ENCODE measurements at regions not wholly inside any gene's neighbourhood (a gene's known extent, or its start where the extent isn't known, plus 50 kb on each side); places are given as distances from the start of the nearest gene placed in this dataset.

DNA sequence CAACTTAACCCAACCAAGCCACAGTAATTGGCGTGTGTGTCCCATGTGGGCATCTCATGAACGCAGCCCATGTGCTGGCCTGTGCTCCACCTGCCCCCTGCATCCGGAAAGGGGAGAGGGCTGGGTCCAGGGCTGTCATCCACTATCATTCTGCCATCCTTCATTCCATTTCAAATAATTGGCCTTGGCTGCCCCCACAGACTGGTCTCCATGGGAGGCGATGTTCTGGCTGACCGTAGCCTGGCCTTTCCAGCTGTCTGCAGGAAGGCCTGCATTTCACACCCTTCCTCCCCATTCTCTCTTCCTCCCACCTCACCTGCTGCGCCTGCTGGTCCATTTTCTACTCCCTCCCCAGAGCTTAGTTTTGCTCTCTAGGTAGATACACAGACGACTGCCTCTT, 442.8 kb downstream of the COG6 start:
- BruUV-seq (replicated peaks), result no TSS peak
- intact Hi-C loops (cut with micrococcal nuclease; ENCODE audit: unreplicated experiment), result no loop called here
- H3K4me1 Mint-ChIP-seq (ENCODE audit: low read depth, unreplicated experiment), result no peaks in the 10 kb centered on the region

DNA sequence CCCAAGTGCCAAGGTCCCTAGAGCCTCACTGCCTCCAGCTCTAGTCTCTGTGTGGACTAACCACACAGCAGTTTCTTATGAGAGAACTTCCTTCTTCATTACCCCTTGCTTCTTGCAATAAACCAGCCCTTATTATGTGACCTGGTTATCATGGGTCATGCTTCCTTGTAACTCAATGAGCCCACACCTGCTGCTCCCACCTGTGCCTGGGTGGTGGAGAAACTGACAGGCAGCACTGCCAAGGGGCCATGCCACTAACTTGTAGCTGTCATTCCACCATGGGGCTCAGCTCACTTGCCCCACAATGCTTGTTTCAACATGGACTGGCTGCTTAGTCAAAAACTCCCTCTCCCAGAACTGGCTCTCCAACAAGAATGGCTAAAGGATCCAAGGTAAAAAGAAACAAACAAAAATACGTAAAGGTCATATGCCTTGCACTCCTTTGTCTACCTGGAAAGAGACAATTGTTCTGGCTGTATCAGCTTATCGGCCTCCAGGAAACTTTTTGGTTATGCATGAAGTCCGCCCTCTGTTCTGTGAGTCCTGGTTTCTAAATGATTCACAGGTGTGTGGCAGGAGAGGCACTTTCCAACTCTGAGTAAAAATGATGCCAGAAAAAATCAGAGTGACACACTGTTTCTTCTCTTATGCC, 446.4 kb downstream of the COG6 start:
- no peak for DNase-seq
- Mint-ChIP-seq H3K27ac (ENCODE audit: unreplicated experiment) (no peak overlapping the region), H3K4me1 (ENCODE audit: low read depth, unreplicated experiment) (no peaks in the 10 kb centered on the region), H3K27me3 (ENCODE audit: insufficient read depth, unreplicated experiment) (no peaks in the 10 kb centered on the region), H3K4me3 (ENCODE audit: unreplicated experiment) (no peak overlapping the region), H3K36me3 (ENCODE audit: insufficient read depth, unreplicated experiment) (no peaks in the 10 kb centered on the region), H3K9me3 (ENCODE audit: unreplicated experiment) (peaks cover 20% of the 10 kb centered on the region)
- CTCF ChIA-PET, result no interaction called here
- H3K36me3 ChIP-seq (ENCODE audit: control insufficient read depth, insufficient read depth, low read length), result no peaks in the 10 kb centered on the region
- no peaks in the 10 kb centered on the region for H3K27me3 ChIP-seq (replicated peaks; ENCODE audit: control insufficient read depth, insufficient read depth, low read length)
- BruUV-seq (replicated peaks), result no TSS peak
- POLR2A ChIA-PET, result no interaction called here
- no peaks in the 10 kb centered on the region for H3K9me3 ChIP-seq
- H3K4me3 ChIP-seq (ENCODE audit: low read depth, low read length), result no peak overlapping the region
- intact Hi-C loops (cut with micrococcal nuclease; ENCODE audit: unreplicated experiment), result no loop called here
- TF ChIP-seq, protein P1, sequence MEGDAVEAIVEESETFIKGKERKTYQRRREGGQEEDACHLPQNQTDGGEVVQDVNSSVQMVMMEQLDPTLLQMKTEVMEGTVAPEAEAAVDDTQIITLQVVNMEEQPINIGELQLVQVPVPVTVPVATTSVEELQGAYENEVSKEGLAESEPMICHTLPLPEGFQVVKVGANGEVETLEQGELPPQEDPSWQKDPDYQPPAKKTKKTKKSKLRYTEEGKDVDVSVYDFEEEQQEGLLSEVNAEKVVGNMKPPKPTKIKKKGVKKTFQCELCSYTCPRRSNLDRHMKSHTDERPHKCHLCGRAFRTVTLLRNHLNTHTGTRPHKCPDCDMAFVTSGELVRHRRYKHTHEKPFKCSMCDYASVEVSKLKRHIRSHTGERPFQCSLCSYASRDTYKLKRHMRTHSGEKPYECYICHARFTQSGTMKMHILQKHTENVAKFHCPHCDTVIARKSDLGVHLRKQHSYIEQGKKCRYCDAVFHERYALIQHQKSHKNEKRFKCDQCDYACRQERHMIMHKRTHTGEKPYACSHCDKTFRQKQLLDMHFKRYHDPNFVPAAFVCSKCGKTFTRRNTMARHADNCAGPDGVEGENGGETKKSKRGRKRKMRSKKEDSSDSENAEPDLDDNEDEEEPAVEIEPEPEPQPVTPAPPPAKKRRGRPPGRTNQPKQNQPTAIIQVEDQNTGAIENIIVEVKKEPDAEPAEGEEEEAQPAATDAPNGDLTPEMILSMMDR (IDR thresholded peaks at IDR 0.05; ENCODE audit: insufficient read depth in 1 of 2, low read depth in 1 of 2, low read length in 1 of 2, severe bottlenecking in 1 of 2, unreplicated experiment in 1 of 2), result no peak
- no peaks in the 10 kb centered on the region for H3K4me1 ChIP-seq

More for the DNA sequence above, 442.8 kb downstream of the COG6 start:
- POLR2A ChIA-PET, result interaction anchor here (0.6 kb wide), 1 partner anchor 409 kb away, joined by 3 read pairs; no protein-coding TSS in a partner anchor
- no peaks in the 10 kb centered on the region for H3K4me1 ChIP-seq
- DNase-seq, result no peak
- H3K27me3 ChIP-seq (replicated peaks; ENCODE audit: control insufficient read depth, insufficient read depth, low read length), result no peaks in the 10 kb centered on the region
- Mint-ChIP-seq H3K36me3 (ENCODE audit: insufficient read depth, unreplicated experiment) (no peaks in the 10 kb centered on the region), H3K4me3 (ENCODE audit: unreplicated experiment) (no peak overlapping the region), H3K9me3 (ENCODE audit: unreplicated experiment) (peaks cover 20% of the 10 kb centered on the region), H3K27ac (ENCODE audit: unreplicated experiment) (no peak overlapping the region), H3K27me3 (ENCODE audit: insufficient read depth, unreplicated experiment) (no peaks in the 10 kb centered on the region)
- H3K36me3 ChIP-seq (ENCODE audit: control insufficient read depth, insufficient read depth, low read length), result no peaks in the 10 kb centered on the region
- TF ChIP-seq, protein P1 (IDR thresholded peaks at IDR 0.05; ENCODE audit: insufficient read depth in 1 of 2, low read depth in 1 of 2, low read length in 1 of 2, severe bottlenecking in 1 of 2, unreplicated experiment in 1 of 2), result no peak
- CTCF ChIA-PET, result no interaction called here
- H3K9me3 ChIP-seq, result no peaks in the 10 kb centered on the region
- H3K4me3 ChIP-seq (ENCODE audit: low read depth, low read length), result no peak overlapping the region

DNA sequence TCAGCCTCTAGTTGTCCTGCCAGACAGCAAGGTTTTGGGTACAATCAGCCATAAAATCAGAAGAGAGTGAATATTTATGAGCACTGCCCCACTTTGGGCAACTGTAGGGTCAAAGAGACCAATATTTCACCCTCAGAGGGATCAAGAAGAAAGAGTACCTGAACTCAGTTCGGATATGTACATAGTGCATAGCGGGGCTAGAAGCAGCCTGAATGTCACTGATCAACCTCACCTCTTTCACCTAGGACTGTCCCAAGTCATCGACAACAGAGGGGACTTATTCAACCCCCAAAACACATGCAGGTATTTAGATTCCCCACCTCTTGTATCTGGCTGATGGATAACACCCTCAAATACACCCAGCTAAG, 446.9 kb downstream of the COG6 start:
- no peaks in the 10 kb centered on the region for H3K9me3 ChIP-seq
- Mint-ChIP-seq H3K27ac (ENCODE audit: unreplicated experiment) (no peak overlapping the region), H3K9me3 (ENCODE audit: unreplicated experiment) (peaks cover 20% of the 10 kb centered on the region), H3K4me1 (ENCODE audit: low read depth, unreplicated experiment) (no peaks in the 10 kb centered on the region), H3K4me3 (ENCODE audit: unreplicated experiment) (no peak overlapping the region), H3K36me3 (ENCODE audit: insufficient read depth, unreplicated experiment) (no peaks in the 10 kb centered on the region), H3K27me3 (ENCODE audit: insufficient read depth, unreplicated experiment) (no peaks in the 10 kb centered on the region)
- ChIA-PET POLR2A (no interaction called here), CTCF (no interaction called here)
- H3K4me3 ChIP-seq (ENCODE audit: low read depth, low read length), result no peak overlapping the region
- no peak for DNase-seq
- TF ChIP-seq, protein P1 (IDR thresholded peaks at IDR 0.05; ENCODE audit: insufficient read depth in 1 of 2, low read depth in 1 of 2, low read length in 1 of 2, severe bottlenecking in 1 of 2, unreplicated experiment in 1 of 2), result no peak
- no TSS peak for BruUV-seq (replicated peaks)
- no peaks in the 10 kb centered on the region for H3K27me3 ChIP-seq (replicated peaks; ENCODE audit: control insufficient read depth, insufficient read depth, low read length)
- H3K4me1 ChIP-seq, result no peaks in the 10 kb centered on the region
- no peaks in the 10 kb centered on the region for H3K36me3 ChIP-seq (ENCODE audit: control insufficient read depth, insufficient read depth, low read length)
- intact Hi-C loops (cut with micrococcal nuclease; ENCODE audit: unreplicated experiment), result no loop called here

All from Caco-2 (cell line).